ENCODE measurements at regions not wholly inside any gene's neighbourhood (a gene's known extent, or its start where the extent isn't known, plus 50 kb on each side); places are given as distances from the start of the nearest gene placed in this dataset.

- Histone ChIP-seq H3K9ac (ENCODE audit: low read length) (no peak overlapping the region), H3F3A (ENCODE audit: insufficient read depth, low read length) (no peaks in the 10 kb centered on the region), H3K27me3 (replicated peaks; ENCODE audit: insufficient read depth, low read length) (no peaks in the 10 kb centered on the region), H4K20me1 (ENCODE audit: insufficient read depth, low read length) (no peaks in the 10 kb centered on the region), H3K36me3 (replicated peaks; ENCODE audit: insufficient read depth, low read length) (no peaks in the 10 kb centered on the region), H3K9me2 (replicated peaks; ENCODE audit: insufficient read depth, low read length) (no peaks in the 10 kb centered on the region), H3K4me2 (ENCODE audit: low read depth, low read length) (no peak overlapping the region), H3K4me3 (ENCODE audit: low read length) (no peak overlapping the region), H3K9me3 (replicated peaks; ENCODE audit: insufficient read depth, low read length) (no peaks in the 10 kb centered on the region), H3K27ac (ENCODE audit: low read length) (no peak overlapping the region), H2AFZ (ENCODE audit: low read length) (no peak overlapping the region), H3K79me2 (ENCODE audit: low read length) (no peaks in the 10 kb centered on the region), H3K4me1 (ENCODE audit: low read length) (no peaks in the 10 kb centered on the region)
- no peak for DNase-seq
- no peak for TF ChIP-seq EZH2 (optimal IDR thresholded peaks at IDR 0.05; ENCODE audit: low read depth, low read length)
- TF ChIP-seq CTCF (IDR thresholded peaks at IDR 0.05; ENCODE audit: low read length) = no peak
- no peak for TF ChIP-seq EZH2phosphoT487 (IDR thresholded peaks at IDR 0.05; ENCODE audit: low read length)
Measured at GRCh38 chr6:3569816-3570215, 113.0 kb upstream of the SLC22A23 start.

DNA sequence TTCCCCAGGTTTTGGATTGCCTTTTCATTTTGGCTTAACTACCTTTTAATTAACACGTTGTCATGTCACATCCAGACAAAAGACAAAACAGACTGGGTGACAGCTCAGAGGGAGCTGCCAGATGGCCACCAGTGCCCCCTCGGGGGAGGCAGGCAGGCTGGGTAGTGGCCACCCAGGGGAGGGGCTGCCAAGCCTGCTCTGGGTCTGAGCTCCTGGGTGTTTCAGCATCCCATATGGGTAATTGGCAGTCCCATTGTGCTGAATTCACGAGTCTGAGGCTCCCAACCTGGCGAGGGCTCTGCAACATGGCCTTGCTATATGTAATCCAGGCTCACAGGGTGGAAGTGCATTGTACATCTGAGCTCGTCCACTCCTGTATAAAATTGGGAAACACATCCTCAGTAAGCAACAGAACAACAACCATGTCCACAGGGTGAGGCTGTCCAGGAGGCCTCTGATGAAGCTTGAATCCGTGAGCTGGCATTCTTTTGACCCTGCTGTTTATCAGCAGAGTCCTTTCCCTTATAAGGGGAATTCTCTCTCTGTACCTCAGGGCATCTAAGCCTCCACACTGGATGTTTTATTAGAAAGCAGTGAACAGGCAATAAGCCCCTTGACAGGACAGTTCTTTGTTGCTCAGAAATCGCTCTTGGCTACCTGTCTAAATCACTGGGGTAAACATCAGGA lies 111.7 kb upstream of the SLC22A23 start:
- Histone ChIP-seq H3K79me2 (ENCODE audit: low read length) (no peaks in the 10 kb centered on the region), H3K4me1 (ENCODE audit: low read length) (no peaks in the 10 kb centered on the region), H3K9me2 (replicated peaks; ENCODE audit: insufficient read depth, low read length) (no peaks in the 10 kb centered on the region), H2AFZ (ENCODE audit: low read length) (no peak overlapping the region), H3K36me3 (replicated peaks; ENCODE audit: insufficient read depth, low read length) (no peaks in the 10 kb centered on the region), H3K4me3 (ENCODE audit: low read length) (no peak overlapping the region), H3K9me3 (replicated peaks; ENCODE audit: insufficient read depth, low read length) (no peaks in the 10 kb centered on the region), H3F3A (ENCODE audit: insufficient read depth, low read length) (no peaks in the 10 kb centered on the region), H3K27me3 (replicated peaks; ENCODE audit: insufficient read depth, low read length) (no peaks in the 10 kb centered on the region), H3K9ac (ENCODE audit: low read length) (no peak overlapping the region), H3K27ac (ENCODE audit: low read length) (no peak overlapping the region), H4K20me1 (ENCODE audit: insufficient read depth, low read length) (no peaks in the 10 kb centered on the region), H3K4me2 (ENCODE audit: low read depth, low read length) (no peak overlapping the region)
- TF ChIP-seq EZH2phosphoT487 (IDR thresholded peaks at IDR 0.05; ENCODE audit: low read length) (no peak), EZH2 (optimal IDR thresholded peaks at IDR 0.05; ENCODE audit: low read depth, low read length) (no peak), CTCF (IDR thresholded peaks at IDR 0.05; ENCODE audit: low read length) (no peak)
- DNase-seq = no peak

- no peaks in the 10 kb centered on the region for H3K36me3 ChIP-seq (replicated peaks; ENCODE audit: insufficient read depth, low read length)
- no peaks in the 10 kb centered on the region for H3K27me3 ChIP-seq (replicated peaks; ENCODE audit: insufficient read depth, low read length)
- H3K9me3 ChIP-seq (replicated peaks; ENCODE audit: insufficient read depth, low read length) = no peaks in the 10 kb centered on the region
- H2AFZ ChIP-seq (ENCODE audit: low read length) = no peak overlapping the region
- no peaks in the 10 kb centered on the region for H3K79me2 ChIP-seq (ENCODE audit: low read length)
- no peak overlapping the region for H3K9ac ChIP-seq (ENCODE audit: low read length)
- H4K20me1 ChIP-seq (ENCODE audit: insufficient read depth, low read length) = no peaks in the 10 kb centered on the region
- no peak overlapping the region for H3K4me3 ChIP-seq (ENCODE audit: low read length)
- H3F3A ChIP-seq (ENCODE audit: insufficient read depth, low read length) = no peaks in the 10 kb centered on the region
- no peak overlapping the region for H3K27ac ChIP-seq (ENCODE audit: low read length)
- no peak for TF ChIP-seq CTCF (IDR thresholded peaks at IDR 0.05; ENCODE audit: low read length)
- TF ChIP-seq EZH2phosphoT487 (IDR thresholded peaks at IDR 0.05; ENCODE audit: low read length) = no peak
- no peak for TF ChIP-seq EZH2 (optimal IDR thresholded peaks at IDR 0.05; ENCODE audit: low read depth, low read length)
- H3K4me2 ChIP-seq (ENCODE audit: low read depth, low read length) = no peak overlapping the region
- H3K9me2 ChIP-seq (replicated peaks; ENCODE audit: insufficient read depth, low read length) = no peaks in the 10 kb centered on the region
- H3K4me1 ChIP-seq (ENCODE audit: low read length) = no peaks in the 10 kb centered on the region
- no peak for DNase-seq
Measured at GRCh38 chr6:3566812-3567211, 110.0 kb upstream of the SLC22A23 start.
